ENCODE measurements at regions not wholly inside any gene's neighbourhood (a gene's known extent, or its start where the extent isn't known, plus 50 kb on each side); places are given as distances from the start of the nearest gene placed in this dataset.

GRCh38 chr2:6127718-6128117 lies 435.5 kb downstream of the SOX11 start:
- no peak overlapping the region for H3K14ac ChIP-seq (ENCODE audit: insufficient read depth, low read length)
- no peak overlapping the region for H4K5ac ChIP-seq (ENCODE audit: insufficient read length, low read depth, low read length)
- no peaks in the 10 kb centered on the region for H3K79me2 ChIP-seq (ENCODE audit: insufficient read depth, low read length)
- Mint-ChIP-seq H3K4me1 (no peaks in the 10 kb centered on the region), H3K9me3 (no peaks in the 10 kb centered on the region; a peak in 1 of 5 replicates), H3K27me3 (ENCODE audit: low read depth) (no peaks in the 10 kb centered on the region; the same call in 1 of the 2 replicates), H3K36me3 (ENCODE audit: insufficient read depth in 1 of 3, low read depth in 3 of 3) (no peaks in the 10 kb centered on the region), H3K4me3 (no peak overlapping the region; a peak in 1 of 5 replicates), H3K27ac (no peak overlapping the region)
- no peak overlapping the region for H2BK15ac ChIP-seq (ENCODE audit: low read depth, low read length)
- no peak overlapping the region for H2BK5ac ChIP-seq (ENCODE audit: insufficient read length, low read length)
- H3K4me1 ChIP-seq (ENCODE audit: insufficient read depth, low read length), result no peaks in the 10 kb centered on the region
- H3K18ac ChIP-seq (ENCODE audit: insufficient read length, low read depth, low read length), result no peak overlapping the region
- no peak overlapping the region for H4K8ac ChIP-seq (replicated peaks; ENCODE audit: insufficient read length, low read depth, low read length)
- H3K27me3 ChIP-seq (ENCODE audit: insufficient read depth, low read length), result no peaks in the 10 kb centered on the region
- H3K9me3 ChIP-seq (ENCODE audit: control insufficient read depth, low read depth, low read length), result no peaks in the 10 kb centered on the region
- no peak overlapping the region for H2AK5ac ChIP-seq (ENCODE audit: insufficient read length, low read length)
- WGBS (ENCODE audit: extremely low coverage, insufficient read length, low lambda C conversion rate), result no CpG with 5 or more reads among the region's 5 CpGs
- H3K23ac ChIP-seq (ENCODE audit: insufficient read length, low read depth, low read length), result no peak overlapping the region
- no peak overlapping the region for H4K91ac ChIP-seq (ENCODE audit: insufficient read length, low read depth, low read length)
- TF ChIP-seq CTCF (conservative IDR thresholded peaks at IDR 0.05), result no peak
- H2BK20ac ChIP-seq (ENCODE audit: low read depth, low read length, poor library complexity, severe bottlenecking), result no peak overlapping the region
- H3K9ac ChIP-seq (ENCODE audit: extremely low read depth, insufficient read length, low read length), result no peak overlapping the region
- H4K20me1 ChIP-seq (ENCODE audit: control insufficient read depth, insufficient read depth, insufficient read length), result no peaks in the 10 kb centered on the region
- H3K23me2 ChIP-seq (ENCODE audit: insufficient read length, low read depth, low read length, poor library complexity, severe bottlenecking), result no peaks in the 10 kb centered on the region
- H2AFZ ChIP-seq (ENCODE audit: low read length), result no peak overlapping the region
- no peak overlapping the region for H3K4ac ChIP-seq (ENCODE audit: low read depth, low read length)
- no peak for DNase-seq
- H3K79me1 ChIP-seq (ENCODE audit: insufficient read depth, low read depth, low read length, poor library complexity, severe bottlenecking), result no peaks in the 10 kb centered on the region
- H3K27ac ChIP-seq (ENCODE audit: insufficient read length, low read depth, low read length), result no peak overlapping the region
- H3T11ph ChIP-seq (ENCODE audit: low read length), result no peak overlapping the region
- H3K56ac ChIP-seq (ENCODE audit: insufficient read length, low read depth, low read length), result no peak overlapping the region
- no peak overlapping the region for H3K4me2 ChIP-seq (ENCODE audit: insufficient read depth, insufficient read length, low read length)
- H2BK120ac ChIP-seq (ENCODE audit: low read depth, low read length, poor library complexity, severe bottlenecking), result no peak overlapping the region
- H2BK12ac ChIP-seq (ENCODE audit: insufficient read length, low read depth, low read length), result no peak overlapping the region

Data from H9 (cell line).